ENCODE measurements at regions not wholly inside any gene's neighbourhood (a gene's known extent, or its start where the extent isn't known, plus 50 kb on each side); places are given as distances from the start of the nearest gene placed in this dataset.

DNA sequence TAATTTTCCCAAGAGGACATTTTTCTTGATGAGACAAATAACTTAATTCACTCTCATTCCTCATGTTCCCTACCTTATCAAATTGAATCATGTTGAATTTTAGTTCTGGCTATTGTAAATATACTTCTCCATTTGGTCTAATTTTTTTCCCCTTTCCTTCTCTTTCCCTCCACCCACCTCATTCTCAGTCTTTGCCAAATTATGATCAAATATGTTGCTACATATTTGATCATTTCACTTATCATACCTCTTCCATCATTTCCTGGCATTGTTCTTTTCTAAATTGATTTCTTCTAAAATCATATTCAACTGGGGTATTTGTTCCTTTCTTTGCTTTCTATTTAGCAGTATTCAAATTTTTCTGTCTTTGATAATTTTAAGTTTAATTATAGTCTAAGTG, 52.3 kb downstream of the HDGFL1 start:
- DNase-seq, result no peak

DNA sequence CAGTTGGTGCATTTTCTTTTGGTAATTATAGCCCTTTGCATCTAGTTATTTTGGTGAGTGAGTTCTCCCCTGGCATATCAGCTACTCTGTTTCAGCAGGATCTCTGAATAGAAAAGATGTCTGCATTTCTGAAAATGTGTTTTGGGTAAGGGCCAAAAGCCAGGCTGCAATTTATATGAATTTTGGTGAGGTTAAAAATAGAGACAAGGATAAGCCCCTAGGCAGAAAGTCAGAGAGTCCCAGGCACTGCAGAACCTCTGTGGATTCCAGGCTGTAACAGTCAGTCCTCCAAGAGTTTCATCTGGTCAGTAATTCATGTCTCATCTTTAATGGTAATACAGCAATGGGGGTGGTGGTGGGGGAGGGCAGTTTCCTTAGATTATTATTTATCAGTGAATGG, 53.0 kb downstream of the HDGFL1 start:
- DNase-seq, result no peak

DNA sequence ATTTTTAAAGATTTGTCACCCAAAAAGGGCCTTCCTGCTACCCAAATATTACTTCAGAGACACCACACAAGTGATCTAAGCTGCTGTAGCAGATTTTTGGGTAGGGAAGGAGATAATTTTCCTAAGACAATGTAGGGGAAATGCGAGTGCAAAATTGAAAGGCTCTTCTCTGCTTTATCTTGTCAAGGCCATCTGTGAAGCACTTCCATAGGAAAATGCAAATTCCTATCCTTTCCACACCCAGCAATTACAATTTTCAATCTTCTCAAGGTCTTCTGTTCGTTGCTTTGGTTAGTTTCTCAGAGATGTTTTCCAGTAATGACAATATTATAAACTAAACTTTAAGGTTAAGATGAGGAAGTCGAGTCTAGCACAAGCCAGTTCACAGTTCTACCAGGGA, 53.4 kb downstream of the HDGFL1 start:
- DNase-seq, result no peak

DNA sequence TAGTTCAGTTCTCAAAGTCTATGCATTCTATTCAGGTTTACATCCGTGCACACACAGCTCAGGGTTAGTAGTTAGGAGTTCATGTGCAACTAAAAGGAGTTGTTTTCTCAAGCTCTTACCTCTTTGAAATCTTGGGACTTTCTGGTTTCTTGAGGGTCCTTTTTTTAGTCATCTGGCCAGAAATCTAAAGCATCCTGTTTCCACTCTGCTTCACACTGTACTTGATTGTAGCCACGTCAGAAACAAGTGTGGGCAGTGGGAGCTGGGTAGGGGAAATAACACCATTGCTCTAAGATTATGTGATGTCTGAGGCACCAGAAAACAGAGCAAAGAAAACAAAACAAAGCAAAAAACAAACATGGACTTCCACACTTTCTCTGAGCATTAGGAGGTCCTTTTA, 58.3 kb downstream of the HDGFL1 start:
- no peak for DNase-seq

DNA sequence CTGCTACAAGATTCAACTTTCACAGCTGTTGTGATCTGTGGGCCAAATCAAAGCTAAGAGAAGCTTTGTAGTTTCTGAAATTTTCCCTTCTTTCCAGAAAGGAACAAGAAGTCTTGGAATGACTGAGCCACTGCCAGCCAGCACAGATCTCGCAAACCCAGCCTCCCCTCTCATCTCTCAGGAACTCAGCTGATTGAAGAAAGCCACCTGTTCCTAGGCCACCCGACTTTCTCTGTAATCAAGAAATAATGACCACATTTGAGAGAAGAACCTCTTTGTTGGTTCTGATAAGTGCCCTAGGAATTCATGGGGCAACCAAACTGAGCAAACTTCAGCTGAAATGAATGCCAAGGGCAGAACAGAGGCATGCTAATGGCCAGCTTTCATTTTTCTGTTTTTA, 61.7 kb downstream of the HDGFL1 start:
- no peak for DNase-seq

DNA sequence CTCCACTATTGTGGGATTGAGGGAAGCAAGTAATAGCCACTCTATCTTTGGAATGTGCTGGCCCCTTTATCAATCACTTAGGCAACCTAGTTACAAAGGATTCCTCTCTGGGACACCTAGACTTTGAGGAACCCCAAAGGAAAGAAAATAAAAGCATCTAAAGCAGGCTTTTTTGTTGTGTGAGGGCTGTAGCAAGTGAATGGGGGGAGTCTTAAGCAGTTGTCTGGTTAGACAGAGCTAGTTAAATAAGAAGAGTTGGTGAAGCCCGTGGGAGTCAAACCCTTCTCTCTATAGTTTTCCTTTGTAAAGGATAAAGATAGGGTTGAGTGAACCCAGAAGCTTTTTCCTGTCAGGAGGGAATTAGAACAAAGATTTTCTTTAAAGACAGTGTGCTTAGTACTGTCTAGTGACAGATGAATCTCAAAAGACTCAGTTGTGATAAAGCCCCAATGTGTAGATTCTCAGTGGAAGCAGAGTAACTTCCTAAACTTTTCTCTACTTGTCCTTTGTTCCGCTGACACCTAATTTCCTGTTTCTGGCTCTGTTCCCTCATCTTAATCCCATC, 63.3 kb downstream of the HDGFL1 start:
- DNase-seq, result no peak

DNA sequence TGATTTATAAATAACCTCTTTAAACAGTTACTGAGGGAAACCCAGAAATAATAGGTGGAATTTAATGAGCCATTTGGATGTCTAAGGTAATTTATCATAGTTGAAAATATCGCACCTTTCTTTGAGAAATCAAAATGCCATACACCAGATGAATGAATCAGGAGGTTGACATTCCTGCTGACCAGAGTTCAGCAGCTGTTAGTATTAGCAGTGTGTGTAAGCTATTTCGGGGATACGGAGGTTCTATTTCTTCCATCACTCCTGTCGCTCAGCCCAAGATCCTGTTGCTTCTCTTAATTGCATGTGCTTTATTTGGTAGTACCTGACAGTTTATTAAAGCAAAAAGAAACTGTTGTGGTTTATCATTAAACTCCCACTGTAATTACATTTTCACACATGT, 67.1 kb downstream of the HDGFL1 start:
- no peak for DNase-seq

DNA sequence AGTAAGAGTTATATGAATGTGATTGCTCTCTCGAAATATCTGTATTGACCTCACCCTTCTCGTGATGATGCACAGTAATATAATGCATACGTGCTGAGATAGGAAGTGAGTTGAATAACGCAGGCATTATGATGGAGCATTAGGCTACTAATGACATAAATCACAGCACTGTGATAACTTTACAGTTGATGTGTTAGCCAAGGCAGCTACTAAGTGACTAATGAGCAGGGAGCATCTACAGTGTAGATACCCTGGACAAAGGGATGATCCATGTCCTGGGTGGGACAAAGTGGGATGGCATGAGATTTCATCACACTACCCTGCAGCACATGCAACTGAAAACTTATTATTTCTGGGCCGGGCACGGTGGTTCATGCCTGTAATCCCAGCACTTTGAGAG, 68.4 kb downstream of the HDGFL1 start:
- no peak for DNase-seq

DNA sequence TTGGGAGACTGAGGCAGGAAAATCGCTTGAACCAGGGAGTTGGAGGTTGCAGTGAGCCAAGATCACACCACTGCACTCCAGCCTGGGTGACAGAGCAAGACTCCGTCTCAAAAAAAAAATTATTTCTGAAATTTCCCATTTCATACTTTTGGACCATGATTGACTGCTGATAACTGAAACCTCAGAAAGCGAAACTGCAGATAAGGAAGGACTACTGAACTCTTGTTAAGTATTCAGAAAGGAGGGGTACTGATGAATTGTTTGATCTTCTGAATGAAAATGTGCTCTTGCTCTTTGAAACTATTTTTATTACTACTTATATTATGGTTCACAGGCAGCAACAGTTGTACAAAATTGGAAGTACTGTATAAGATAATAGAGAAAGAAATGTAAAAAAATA, 69.0 kb downstream of the HDGFL1 start:
- DNase-seq, result no peak

DNA sequence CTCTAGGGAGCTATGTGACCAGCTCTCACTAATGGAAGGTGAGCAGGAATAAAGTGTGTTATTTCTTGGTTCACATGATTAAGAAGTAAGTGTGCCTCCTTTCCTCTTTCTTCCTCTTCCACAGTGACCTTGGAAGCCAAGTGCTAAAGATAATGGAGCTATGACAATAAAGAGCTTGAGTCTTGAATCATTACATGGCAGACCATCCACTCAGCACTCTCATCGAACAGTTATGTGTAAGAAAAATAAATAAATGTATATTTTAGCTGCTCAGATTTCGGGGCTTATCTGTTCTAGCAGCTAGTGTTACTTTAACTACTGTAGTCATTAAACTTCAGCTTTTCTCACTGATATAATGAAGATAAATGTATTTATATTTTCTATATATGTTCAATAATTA, 72.9 kb downstream of the HDGFL1 start:
- DNase-seq, result no peak

DNA sequence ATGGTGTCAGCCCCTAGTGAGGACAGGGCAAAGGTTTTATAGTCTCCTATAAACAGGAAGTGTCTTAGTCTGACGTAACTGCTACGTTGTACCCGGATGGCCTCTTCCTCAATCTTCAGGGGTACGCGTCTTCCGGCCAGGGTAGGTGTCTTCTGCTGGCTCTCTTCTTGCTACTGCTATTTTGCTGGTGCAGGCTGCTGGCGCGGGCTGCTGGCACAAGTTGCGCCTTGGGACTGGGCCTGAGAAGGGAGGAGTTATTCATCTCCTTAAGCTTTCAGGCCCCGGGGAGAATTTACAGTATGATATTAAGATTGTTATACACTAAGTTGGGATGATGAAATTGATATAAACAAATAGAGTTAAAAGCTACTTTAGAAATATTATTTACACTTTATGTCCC, 74.4 kb downstream of the HDGFL1 start:
- DNase-seq, result peak; percentile 7

DNA sequence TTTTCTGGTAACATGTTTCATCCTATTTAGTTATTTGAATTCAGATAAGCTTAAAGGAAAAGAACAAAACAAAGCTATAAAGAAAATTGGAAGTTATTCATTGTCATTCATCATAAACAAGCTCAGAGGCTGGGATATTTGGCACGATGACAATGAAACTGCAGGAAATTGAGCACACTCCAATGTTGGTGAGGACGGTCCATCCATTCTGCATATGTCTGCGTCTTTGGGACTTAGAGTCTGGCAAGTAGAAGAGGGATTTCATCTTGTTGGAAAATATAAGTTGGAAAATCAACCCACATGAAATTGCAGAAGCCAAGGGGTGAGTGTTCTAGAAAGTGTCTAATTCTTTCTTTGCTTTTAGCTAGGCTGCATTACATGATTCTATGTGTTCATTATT, 78.4 kb downstream of the HDGFL1 start:
- DNase-seq, result no peak

DNA sequence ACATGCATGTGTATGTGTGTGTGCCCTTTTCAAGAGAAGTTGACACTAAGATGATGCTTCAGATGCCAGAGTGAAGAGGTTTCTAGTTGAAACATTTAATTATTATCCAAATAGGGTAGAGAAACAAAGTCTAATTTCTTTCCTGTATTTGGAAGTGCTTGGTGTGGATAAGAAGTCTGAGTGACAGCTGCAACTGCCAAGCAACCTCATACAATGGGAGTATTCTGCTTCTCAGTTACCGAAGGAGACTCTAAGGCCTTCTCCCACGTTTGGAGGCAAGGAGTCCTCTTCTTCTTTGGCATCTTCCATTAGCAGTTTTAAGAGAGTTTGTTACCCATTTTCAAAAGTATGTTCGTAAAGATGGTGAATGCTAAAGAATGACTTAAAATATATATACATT, 82.4 kb downstream of the HDGFL1 start:
- no peak for DNase-seq

DNA sequence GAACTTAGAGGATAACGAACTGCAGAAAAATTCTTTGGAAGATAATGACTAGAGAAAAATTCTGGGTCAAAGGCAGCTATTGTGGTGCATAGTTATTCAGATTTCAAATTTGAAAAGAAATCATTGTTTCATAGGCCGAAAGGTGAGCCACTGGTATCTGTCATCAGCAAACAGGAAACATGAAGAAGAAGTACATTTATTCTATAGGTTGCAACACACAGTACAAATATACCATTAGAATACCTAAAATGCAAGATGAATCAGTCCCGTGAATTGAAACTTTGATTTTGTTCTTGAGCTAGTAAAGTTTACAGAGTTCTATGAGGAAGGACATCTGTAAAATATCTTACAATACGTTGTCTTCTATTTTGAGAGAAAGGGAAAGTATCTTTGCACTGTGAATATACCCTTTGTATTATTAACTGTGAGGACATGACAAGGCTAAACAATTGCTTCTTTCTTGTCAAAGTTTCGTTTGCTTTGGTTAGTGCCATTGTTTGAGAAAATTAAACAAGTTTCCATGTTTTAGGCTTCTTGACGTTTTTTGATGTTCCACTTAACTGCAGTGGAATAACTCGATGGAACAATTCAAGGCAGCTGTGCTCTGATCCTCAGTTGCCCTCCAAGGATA, 84.7 kb downstream of the HDGFL1 start:
- no peak for DNase-seq

DNA sequence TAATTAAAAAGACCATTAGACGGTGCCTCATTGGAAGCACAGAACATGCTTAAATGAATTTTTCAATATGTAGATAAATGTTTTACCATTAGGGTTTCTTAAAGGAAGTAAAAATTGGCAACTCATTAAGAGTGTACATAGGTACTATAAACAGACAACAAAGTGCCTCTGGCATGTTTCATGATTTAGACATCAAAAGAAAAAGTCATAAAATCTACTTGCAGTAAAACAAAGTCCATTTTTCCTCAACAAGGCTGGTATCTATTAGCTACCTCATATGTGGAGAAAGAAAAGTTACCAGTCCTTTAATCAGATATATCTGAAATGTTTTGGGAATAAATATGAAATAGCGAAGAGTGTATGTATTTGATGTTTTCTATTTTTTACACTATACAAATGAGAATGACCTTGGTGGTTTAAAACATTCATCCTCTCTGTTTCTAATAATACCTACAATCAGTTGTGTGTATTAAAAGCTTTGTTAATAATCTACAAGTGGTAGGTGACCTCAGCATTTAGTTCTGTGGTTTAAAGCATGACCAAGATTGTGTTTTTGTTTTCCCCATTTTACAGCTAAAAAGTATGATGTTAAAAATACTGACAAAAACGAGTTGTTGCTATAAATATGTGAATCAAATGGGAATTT, 87.5 kb downstream of the HDGFL1 start:
- DNase-seq, result no peak

DNA sequence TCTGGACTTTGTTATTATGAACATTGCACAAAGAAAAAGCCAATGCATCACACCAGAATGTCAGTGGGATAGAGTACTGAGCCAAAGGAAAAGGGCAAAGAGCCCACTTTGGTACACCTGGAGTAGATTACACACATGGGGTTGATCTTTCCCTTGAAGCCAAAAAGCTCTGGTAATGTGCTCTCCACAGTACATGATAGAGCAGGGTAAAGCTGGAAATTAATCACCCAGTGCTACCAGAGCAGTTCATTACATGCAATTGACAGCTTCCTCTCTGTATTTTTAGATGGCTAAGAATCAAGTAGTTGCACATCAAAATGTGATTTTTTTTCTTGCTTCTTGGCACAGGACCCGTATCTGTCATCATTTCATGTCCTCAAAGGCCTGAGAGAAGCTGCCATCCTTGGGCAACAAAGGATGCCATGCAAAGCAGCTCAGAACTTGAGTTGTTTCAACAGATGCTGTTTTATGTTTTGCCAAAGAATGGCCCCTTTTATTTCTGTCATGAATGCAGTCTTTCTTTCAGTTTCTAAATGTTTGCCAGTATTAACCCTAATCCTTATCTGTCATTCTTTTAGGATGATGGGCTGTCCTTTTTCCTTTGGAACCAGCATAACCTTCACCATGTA, 88.1 kb downstream of the HDGFL1 start:
- no peak for DNase-seq

DNA sequence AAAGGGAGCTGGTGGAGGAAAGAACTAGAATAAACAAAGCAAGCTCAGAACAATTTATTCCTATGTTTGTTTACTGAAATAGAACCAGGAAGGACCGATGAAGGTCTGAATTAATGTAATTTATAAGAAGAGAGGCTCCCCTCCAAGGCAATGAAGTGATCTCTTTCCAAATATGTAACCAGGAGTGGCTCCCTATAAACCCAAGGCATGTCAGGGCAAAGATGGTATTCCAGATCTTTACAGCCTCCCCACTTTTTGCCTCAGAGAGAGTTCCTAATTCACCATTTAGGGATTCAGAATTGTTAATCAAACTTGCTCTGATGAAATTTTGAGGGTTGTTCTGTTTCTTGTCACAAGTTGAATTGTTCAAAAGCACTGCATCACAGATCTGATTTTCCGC, 88.8 kb downstream of the HDGFL1 start:
- no peak for DNase-seq

DNA sequence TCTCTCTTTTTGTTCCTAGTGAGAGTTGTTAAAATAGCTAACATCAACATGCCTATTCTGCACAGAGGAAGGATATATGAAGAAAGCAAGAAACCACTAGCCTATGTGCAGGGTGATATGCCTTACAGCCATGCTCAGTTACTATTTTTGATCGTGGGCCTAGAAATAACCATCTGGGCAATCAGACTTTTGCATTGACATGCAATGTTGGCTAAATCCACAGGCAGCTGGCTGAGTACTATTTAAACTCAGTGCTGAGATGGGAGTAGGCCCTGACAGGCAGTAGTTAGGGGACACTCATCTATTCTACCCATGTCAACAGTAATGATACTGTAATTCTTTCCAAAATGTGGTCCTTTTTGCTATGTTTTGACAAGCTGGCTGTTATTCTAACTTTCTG, 89.6 kb downstream of the HDGFL1 start:
- DNase-seq, result no peak

DNA sequence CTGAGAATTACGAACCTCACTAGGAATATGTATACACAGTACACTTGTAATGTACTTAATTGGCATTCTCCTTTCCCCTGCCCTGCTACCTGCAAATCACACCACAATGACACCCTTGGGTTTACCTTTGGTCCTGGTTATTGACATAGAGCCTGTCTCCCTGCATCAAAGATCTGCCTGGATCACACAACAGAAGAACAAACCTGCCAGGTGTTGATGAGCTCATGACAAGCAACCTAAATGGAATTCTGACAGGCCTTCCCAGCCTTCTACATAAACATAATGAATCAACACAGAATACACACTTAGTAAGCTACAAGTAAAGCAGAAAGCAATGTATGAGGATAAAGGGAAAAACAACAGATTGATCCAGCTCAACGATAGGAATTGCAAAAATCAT, 95.6 kb downstream of the HDGFL1 start:
- no peak for DNase-seq

DNA sequence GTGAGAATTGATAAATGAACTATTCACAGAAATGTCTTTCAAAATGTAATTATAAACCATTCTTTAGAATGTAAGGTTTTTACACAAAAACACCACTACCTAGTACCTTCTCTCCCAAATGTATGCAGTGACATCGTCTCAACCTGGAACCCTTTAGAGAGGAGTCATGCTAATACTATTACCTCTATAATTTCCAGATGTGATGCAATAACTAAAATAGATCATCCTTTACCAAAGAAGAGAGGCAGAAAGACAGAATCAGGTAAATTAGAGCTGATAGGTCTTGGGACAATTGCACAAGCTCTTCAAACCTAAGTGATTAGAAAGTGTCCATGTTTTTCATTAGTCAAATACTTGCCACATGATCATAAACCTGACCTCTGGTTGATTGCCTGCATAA, 96.7 kb downstream of the HDGFL1 start:
- DNase-seq, result no peak

DNA sequence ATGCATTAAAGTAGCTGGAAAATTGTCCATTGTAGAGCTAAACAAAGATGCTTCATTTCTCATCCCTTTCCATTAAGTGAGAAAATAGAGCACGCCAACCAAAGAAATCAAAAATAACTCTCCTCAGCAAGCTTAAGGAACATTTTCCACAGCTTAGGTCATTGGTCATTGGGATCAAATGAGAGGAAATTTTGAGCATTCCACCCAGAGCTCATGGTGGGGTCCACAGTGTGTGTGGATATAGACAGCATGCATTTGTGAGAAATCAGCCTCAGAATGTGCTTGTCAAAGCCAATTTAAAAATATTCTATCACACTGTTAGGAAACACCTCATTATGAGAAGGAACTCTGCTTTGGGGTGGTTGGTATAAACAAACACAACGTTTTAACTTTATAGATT, 97.2 kb downstream of the HDGFL1 start:
- DNase-seq, result no peak

DNA sequence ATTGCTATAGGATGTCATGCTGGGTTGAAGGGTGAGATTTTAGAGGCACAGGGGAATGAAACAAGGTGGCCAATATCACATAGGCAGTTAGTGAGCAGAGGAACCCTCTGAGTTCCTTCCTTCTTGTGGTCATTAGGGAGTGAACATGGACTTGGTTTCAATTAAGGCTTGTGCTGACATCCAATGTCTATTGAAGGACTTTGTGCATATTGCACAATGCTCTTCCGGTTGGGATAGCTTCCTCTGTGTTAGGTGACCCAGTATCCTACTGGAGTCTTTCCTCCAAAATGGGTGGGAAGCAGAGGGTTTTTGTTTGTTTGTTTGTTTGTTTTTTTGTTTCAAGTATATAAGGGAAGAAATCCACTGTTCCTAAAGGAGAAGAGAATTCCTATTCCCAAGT, 98.5 kb downstream of the HDGFL1 start:
- no peak for DNase-seq

DNA sequence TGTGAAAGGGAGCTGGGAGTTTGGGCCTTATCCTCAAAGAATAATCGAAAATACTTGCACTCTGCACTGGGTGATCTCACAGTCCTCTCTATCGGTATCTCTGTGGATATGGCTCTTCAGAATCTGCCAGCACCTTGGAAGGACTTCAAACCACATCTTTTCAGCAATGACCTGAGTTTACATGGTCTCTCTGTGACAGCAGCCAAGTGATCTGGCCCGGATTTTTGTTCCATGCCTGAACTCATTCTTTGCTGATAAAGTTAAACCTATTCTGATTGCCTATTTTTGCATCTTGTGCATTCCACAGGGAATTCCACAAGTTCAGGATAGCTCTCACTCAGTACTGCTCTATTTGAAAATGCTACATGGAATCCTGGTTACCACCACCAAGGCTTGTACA, 98.9 kb downstream of the HDGFL1 start:
- no peak for DNase-seq

DNA sequence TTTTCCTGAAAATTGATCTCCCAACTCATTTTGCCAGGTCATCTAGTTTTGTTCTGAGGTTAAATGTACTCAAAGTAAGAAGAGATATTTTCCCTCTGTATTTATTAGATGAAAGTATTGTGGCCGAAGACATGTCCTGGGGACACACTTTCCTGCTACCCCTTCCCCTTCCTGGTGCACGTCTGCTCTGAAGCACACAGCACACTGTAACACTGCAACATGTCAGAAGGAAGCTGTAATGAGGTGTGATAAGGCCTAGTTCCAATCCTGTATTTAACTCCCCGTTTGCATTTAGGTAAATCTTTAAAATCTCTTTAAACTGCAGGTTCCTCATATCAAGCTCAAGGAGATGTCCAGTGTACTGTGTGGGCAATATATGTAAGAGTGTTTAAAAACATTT, 99.4 kb downstream of the HDGFL1 start:
- DNase-seq, result no peak

DNA sequence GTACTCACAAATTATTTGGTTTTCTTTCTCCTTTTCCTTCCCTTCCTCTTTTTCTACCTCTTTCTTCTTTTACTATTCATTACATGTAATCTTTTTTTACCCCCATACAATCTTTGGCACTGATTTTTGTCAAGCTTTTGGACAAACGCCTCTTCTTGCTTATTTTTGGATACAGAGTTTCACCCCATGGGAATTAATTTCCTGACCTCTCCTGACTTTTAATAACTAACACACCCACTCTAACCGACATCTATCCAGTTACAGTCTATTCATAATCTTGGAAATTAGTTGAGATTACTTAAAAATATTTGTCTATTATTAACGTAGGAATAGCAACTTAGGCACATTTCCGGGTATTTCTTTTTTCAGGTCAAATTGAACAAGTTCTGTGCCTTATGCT, 101.2 kb downstream of the HDGFL1 start:
- DNase-seq, result no peak

Measured in hematopoietic multipotent progenitor cell treated with erythropoietin and hydrocortisone succinate and interleukin-3 and kit ligand, for 4 days (in vitro differentiated cells).